Iris pigment epithelial cell (primary cell): ENCODE measurements at regions not wholly inside any gene's neighbourhood (a gene's known extent, or its start where the extent isn't known, plus 50 kb on each side); places are given as distances from the start of the nearest gene placed in this dataset.

Experiments
- DNase-seq: peaks from one replicate; pipeline ENCODE4 v3.0.0-alpha.2; 2011; ENCODE audit warnings: low read depth

GRCh38 chr11:70650075-70650909 lies 252.0 kb downstream of the CTTN start:
- peak; percentile 64 for DNase-seq

DNA sequence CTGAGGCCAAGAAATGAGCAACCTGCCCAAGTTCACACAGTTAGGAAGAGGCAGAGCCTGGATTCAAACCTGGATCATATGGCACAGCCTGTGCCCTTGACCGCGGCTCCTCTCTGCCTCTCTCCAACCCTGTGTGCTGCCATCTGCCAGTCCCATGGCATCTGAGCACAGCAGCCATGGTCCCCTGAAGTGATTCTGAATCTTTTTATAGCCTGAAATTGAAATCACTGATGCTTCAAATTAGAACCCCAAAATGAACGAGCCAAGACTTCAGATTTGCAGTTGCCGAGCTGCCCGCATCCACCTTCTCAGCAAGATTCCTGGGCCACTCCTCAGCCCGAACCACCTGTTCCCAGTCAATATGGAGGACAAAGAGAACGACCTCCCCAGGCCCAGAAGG lies 252.7 kb downstream of the CTTN start:
- DNase-seq = no peak

DNA sequence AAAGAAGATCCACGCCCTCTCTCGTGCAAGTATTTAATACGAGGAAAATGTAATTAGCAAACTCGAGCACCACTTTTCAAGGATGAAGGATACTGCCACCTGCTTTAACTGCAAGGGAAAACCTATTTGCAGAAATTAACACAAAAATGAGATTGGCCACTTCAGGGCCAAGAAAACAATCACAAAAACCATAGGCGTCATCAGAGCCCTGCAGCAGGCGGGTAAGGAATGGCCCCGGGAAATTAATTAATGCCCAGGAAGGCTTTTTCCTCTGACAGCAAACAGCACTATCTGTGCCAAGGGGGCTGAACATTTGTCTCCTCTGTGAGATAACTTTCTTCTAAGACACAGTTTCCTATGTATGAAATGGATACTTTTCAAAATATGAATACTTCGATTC lies 255.7 kb downstream of the CTTN start:
- DNase-seq = no peak

- no peak for DNase-seq
These were observed 257.5 kb downstream of the CTTN start for GRCh38 chr11:70655816-70656215.

GRCh38 chr11:70656252-70656651 lies 257.9 kb downstream of the CTTN start:
- DNase-seq = no peak

GRCh38 chr11:70660059-70660888 lies 261.9 kb downstream of the CTTN start:
- DNase-seq = no peak

DNA sequence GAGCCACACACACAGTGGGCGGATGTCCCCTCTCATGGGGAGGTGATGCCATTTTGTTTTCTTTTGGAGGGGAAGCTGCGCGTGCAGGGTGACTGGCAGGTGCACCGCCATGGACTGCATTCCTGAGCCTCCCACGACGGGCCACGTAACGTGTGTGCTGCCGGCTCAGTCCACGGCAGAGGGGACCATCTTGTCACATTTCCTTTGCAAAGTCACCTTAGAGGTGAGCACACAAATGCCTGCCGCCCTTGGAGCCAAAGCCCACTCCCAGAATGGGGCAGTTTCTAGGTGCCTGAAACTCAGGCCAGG lies 262.5 kb downstream of the CTTN start:
- no peak for DNase-seq

- peak; percentile 9 for DNase-seq
These were observed 263.6 kb downstream of the CTTN start for GRCh38 chr11:70661761-70662501.

- no peak for DNase-seq
These were observed 264.4 kb downstream of the CTTN start for GRCh38 chr11:70662691-70663098.

GRCh38 chr11:70663815-70664214 lies 265.5 kb downstream of the CTTN start:
- no peak for DNase-seq

- no peak for DNase-seq
These were observed 268.0 kb downstream of the CTTN start for GRCh38 chr11:70666311-70666710.

GRCh38 chr11:70667767-70668166 lies 269.4 kb downstream of the CTTN start:
- no peak for DNase-seq

DNA sequence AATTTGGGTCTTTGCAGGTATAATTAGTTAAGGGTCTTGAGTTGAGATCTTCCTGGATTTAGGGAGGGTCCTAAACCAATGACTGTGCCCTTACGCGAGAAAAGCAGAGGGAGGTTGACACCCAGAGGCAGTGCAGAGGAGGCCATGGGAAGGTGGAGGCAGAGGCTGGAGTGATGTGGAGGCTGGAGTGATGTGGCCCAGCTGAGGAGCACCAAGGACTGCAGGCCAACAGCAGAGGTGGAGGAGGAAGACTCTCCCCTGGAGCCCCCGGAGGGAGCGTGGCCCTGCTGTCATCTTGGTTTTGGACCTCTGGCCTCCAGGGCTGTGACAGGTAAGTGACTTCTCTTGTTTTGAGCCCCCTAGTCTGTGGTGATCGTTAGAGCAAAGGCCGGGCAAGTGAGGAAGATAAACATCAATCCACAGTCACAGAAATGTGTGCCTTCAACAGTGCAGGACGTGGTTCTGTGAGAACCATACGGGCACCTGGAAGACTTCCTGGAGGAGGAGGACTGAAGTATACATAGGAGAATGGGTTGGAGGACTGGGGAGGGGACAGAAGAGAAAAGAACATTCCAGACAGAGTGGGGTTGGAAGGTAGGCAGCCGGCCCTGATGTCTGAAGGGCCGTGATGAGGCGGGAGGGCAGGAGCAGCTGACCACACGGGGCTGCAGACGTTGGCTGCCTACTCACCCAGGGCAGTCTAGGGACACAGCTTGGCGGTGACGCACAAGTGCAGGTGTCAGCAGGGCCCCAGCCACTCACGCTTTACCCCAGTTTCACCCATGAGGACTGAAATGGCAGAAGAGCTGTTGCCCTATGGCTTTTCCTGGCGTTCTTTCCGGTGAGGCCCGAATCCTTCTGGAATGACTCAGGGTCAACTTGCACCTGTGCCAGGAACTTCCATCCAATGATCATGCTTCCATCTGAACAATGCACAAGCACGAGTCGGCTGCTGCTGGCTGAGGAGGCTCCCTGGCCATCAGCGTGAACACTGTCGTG lies 270.2 kb downstream of the CTTN start:
- no peak for DNase-seq

DNA sequence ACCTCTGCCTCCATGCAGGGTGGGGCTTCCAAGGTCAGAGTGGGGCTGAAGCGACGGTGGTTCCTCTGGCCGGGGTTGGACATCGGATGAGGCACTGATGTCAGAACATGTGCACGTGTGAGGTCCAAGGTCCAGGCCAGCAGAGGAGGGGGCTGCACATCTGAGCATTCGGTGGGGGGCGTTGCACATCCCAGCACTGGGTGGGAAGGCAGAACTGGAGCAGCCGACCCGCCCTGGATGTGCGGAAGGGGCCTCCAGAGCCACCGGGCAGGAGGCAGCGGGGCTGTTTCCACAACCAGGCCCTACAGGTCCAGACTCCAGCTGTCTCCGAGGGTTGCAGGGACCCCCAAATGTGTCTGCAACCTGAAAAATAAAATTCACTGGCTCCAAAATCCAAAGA lies 271.0 kb downstream of the CTTN start:
- no peak for DNase-seq

- DNase-seq = no peak
These were observed 271.7 kb downstream of the CTTN start for GRCh38 chr11:70669871-70670675.

DNA sequence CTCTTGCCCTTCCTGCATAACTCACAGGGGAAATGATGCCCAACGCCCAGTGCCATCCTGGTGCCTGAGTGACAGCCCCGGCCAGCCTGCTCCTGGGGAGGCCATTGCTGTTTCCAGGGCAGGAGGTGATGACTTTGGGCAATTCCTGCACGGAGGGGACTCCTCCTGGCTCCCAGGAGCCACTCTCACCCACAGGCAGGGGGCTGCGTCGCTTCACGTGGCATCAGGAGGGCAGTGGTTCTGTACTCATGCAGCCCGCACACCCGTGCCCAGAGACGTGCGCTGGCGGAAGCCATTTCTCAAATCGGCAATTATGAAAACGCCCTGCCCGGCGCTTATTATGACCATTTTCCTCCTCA lies 272.3 kb downstream of the CTTN start:
- no peak for DNase-seq

GRCh38 chr11:70671083-70671482 lies 272.8 kb downstream of the CTTN start:
- DNase-seq = no peak

- no peak for DNase-seq
These were observed 273.3 kb downstream of the CTTN start for GRCh38 chr11:70671611-70672010.

- DNase-seq = no peak
These were observed 274.8 kb downstream of the CTTN start for GRCh38 chr11:70672991-70673653.

GRCh38 chr11:70674605-70675004 lies 276.3 kb downstream of the CTTN start:
- no peak for DNase-seq
